Activated CD8-positive, alpha-beta memory T cell treated with anti-CD3 and anti-CD28 coated beads, Interleukin-2, amount 50 U/mL, for 48 hours (primary cell): ENCODE measurements at regions not wholly inside any gene's neighbourhood (a gene's known extent, or its start where the extent isn't known, plus 50 kb on each side); places are given as distances from the start of the nearest gene placed in this dataset.

Experiments used
- DNase-seq: peaks from one replicate; pipeline ENCODE4 v3.0.0-alpha.2; 2020

DNA sequence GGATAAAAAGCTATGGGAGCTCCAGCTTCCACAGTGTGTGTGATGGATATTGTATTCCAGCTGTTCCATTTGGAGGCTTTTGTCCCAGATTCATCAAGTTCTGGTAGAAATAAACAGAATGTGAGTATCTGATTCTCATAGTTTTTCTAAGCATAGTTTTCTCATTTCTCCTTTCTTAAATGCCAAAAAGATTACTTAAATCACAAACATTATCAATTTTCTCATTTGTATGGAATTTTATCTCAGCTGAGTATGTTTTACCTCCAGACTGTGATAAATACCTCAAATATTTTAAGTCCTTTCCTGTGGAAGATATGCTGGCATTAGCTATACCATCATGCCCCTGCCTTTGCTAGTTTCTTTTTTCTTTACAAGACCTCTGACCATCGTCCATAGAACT lies 767.3 kb downstream of the TFAP2A start:
- no peak for DNase-seq

GRCh38 chr6:9647071-9647445 lies 767.8 kb downstream of the TFAP2A start:
- DNase-seq, result no peak

GRCh38 chr6:9646342-9647070 lies 768.4 kb downstream of the TFAP2A start:
- DNase-seq, result no peak

GRCh38 chr6:9638861-9639260 lies 776.0 kb downstream of the TFAP2A start:
- no peak for DNase-seq

DNA sequence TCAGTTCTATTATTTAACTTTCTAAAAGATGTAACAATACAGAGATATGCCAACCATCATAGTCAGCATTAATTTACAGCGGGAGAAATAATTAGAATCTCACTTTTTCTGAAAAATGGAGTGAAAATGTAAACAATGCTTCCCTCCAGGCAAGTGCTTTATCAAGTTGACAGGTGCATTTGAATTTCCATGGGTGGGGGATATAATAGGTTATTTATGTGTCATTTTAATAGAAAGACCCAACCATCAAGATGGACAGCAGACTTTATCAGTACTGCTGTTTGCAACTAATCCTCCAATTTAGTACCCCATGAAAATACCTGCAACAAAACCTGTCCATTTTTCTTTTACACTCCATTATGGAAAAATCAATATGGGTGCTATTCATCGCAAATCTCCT lies 780.1 kb downstream of the TFAP2A start:
- no peak for DNase-seq

DNA sequence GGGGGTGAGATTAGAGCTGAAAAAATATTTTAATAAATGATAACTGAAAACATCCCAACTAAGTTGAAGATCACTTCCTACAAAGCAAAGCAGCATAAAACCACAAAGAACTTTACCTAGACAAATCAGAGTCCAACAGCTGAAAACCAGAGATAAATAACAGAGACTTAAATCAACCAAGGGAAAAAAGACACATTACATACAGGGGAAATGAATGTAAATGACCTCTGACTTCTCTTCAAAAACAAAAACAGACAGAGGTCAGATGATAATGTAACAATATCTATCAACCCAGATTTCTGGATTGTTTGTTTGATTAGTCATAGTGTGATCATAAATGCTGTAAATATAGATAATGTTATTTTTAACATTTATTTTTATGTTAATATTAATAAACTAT lies 782.8 kb downstream of the TFAP2A start:
- DNase-seq, result no peak

GRCh38 chr6:9628819-9629218 lies 786.1 kb downstream of the TFAP2A start:
- DNase-seq, result no peak

DNA sequence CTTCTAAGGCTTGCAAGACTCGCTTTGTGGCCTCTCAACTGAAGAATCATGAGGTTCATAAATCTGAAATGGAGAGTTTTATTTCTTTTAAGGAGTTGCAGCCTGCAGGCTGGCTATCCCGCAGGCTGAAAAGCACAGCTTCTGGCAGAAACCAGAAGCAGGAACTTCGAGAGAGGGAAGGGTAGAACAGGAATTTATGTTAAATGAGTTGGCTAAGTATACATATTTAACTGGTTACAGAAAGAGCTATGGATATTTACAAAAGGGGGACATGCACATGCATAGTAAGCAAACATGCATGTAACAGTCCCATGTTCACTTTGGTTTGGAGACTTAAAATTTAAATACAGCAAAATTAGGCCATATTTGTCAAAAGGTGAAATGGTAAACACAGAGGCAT lies 787.0 kb downstream of the TFAP2A start:
- DNase-seq, result no peak

DNA sequence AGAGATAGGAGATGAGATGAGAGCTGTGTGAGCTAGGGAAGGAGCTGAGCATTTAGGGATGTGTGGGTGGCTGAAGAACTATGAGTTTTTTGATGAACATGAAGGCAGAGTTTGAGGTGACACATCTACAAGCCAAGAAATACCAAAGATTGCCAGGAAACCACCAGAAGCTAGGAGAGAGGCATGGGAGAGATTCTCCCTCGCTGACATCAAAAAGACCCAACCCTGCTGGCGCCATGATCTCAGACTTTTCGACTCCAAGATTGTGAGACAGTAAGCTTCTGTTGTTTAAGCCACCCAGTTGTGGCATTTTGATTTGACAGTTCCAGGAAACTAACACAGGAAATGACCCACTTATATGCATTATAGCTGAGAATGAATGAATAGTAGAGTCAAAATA lies 790.9 kb downstream of the TFAP2A start:
- no peak for DNase-seq

DNA sequence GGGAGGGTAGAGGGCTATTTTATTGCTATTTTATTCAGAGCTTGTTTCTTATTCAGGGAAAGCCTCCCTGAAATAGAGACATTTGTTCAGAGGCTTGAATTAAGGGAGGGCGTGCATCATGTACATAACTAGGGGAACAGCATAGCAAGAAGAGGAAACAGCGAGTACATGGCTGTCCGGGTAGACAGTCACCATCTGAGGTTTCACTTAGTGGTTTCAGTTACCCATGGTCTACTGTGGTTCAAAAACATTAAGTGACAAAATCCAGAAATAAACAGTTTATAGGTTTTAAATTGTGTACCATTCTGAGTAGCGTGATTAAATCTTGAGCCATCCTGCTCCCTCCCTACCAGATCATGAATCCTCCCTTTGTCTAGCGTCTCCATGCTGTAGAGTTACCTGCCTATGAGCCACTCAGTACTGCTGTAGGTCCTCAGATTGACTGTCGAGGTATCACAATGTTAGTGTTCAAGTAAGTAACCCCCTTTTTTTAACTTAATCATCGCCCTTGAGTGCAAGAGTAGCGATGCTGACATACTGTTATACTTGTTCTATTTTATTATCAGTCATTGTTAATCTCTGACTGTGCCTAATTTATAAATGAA lies 791.5 kb downstream of the TFAP2A start:
- no peak for DNase-seq

- DNase-seq, result no peak
Measured at GRCh38 chr6:9621276-9621675, 793.6 kb downstream of the TFAP2A start.

DNA sequence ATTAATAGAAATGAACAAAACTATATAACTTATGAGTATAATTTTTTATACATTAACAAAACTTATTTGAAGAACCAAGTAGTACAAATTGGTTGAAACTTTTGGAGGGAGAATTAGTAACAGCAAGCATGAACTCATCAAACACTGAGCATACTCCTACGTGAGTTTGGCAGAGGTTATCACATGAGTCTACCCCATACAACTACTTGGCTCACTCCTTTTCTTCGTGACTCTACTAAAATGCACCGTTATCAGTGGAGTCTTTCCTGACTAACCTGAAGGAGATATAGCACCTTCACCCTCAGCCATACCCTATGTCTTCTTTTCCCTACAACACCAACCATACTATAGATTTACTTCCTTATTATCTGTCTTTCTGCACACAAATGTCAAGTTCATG lies 794.2 kb downstream of the TFAP2A start:
- no peak for DNase-seq

GRCh38 chr6:9620263-9620662 lies 794.6 kb downstream of the TFAP2A start:
- no peak for DNase-seq

GRCh38 chr6:9614778-9615177 lies 800.1 kb downstream of the TFAP2A start:
- DNase-seq, result no peak

DNA sequence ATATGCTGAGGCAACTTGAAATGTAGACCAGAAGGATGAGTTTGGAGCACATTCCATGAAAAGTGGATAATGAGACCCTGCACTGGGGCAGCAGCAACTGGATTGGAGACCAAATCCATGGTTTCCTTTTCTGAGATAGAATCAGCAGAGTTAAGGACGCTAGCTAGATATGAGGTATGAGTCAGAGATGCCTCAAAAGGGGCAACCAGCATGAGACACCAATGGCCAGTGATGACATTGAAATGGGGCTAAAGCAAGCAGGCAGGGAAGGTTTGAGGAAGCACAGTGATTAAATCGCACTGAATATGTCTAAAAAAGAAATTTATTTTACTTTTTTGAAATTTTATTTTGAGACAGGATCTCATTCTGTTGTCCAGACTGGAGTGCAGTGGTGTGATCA lies 802.4 kb downstream of the TFAP2A start:
- no peak for DNase-seq

- DNase-seq, result no peak
Measured at GRCh38 chr6:9610620-9611415, 804.1 kb downstream of the TFAP2A start.

GRCh38 chr6:9606435-9607134 lies 808.3 kb downstream of the TFAP2A start:
- no peak for DNase-seq

- DNase-seq, result no peak
Measured at GRCh38 chr6:9594746-9595145, 820.1 kb downstream of the TFAP2A start.

- no peak for DNase-seq
Measured at GRCh38 chr6:9593554-9593953, 821.3 kb downstream of the TFAP2A start.

DNA sequence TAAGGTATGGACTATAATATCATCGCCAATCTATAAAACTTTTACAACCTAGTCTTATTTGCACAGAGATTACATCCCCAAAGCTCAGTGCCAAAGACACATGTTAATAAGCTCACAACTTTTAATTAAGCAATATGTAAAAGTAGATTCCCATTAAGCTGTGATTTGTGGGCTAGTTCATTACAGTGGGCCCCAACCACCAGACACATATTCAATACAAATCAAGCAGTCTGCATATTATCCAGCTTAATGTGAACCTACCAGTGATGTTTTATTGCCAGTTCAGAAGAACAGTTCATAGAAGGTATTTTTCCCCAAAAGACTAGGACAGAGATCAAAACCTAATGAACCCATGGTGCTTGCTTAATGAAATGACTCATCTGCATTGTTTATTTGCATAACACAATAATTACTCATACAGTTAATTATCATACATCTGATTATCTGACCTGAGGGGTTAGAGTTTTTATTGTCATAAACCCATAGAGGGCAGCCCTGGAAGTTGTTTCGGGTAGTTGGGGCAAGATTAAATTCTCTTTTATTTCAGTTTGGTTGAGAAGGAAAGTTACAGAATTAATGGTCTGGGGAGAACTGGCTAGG lies 831.0 kb downstream of the TFAP2A start:
- no peak for DNase-seq

DNA sequence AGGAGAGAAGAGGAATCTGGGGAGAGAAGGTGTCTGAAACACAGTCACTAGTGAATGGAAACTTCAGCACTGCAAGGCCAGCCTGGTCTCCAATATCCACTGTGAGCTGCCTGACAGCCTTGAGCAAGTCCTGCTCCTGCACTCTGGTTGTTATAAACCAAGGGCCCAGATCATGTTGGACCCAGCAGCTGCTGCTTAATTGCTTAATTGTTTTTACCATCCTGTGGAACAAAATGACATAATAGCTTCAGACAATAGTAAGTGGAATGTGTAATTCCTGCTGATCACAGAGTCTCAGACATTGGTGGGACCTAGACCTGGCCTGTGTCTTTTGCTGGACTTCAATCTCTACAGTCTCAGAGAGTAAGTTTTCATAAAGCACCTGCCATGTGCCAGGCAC lies 833.7 kb downstream of the TFAP2A start:
- no peak for DNase-seq

GRCh38 chr6:9576521-9576920 lies 838.4 kb downstream of the TFAP2A start:
- DNase-seq, result no peak

DNA sequence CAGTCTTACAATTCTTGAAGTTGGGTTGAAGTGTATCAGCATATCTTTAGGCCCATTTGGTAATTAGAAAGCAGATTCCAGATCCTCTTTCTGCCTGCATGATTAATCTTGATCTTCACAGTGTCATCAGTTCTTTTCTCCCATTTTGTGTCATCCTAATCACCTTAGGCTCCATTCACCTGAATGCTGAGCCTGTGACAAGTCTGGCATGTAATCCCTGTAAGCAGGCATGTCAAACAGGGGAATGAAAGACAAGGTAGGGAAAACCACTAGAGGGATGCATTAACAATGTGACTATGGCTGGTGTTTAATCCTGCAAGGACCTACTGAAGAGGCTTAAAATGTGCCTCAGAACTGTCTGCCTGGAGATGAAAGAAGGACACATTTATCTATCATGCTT lies 848.8 kb downstream of the TFAP2A start:
- DNase-seq, result no peak
